HCT116 (cell line): ENCODE measurements at regions not wholly inside any gene's neighbourhood (a gene's known extent, or its start where the extent isn't known, plus 50 kb on each side); places are given as distances from the start of the nearest gene placed in this dataset.

Experiments
- ATF3 ChIP-seq: IDR thresholded peaks from 2 replicates; pipeline ENCODE4 v1.6.1; 2012
- CTCF ChIP-seq, 3 experiments: fragments of 200-600 bp in 1 of 3; sonication (generic) in 1 of 3; IDR thresholded peaks in 2 of 3; conservative IDR thresholded peaks in 1 of 3; 2 replicates each; pipeline ENCODE4 v1.5.1; 2012 to 2017; ENCODE audit warnings: low read depth in 2 of 3, low read length in 2 of 3, antibody characterized with exemption in 1 of 3, borderline replicate concordance in 1 of 3, control low read depth in 1 of 3, mild to moderate bottlenecking in 1 of 3, mixed read lengths in 1 of 3, mixed run types in 1 of 3, moderate library complexity in 1 of 3; ENCODE audit not compliant: insufficient read depth in 1 of 3
- EGR1 ChIP-seq: IDR thresholded peaks from 2 replicates; pipeline ENCODE4 v1.6.1; 2012; ENCODE audit warnings: low read depth
- EZH2 ChIP-seq: fragments of 200-600 bp; sonication (generic); IDR thresholded peaks from 2 replicates; pipeline ENCODE4 v1.6.1; 2017; ENCODE audit warnings: antibody characterized with exemption, mixed run types
- EZH2phosphoT487 ChIP-seq: fragments of 200-600 bp; IDR thresholded peaks from 2 replicates; pipeline ENCODE4 v1.6.1; 2018; ENCODE audit warnings: antibody characterized with exemption, borderline replicate concordance
- FOSL1 ChIP-seq: IDR thresholded peaks from 2 replicates; pipeline ENCODE4 v1.6.1; 2012; ENCODE audit warnings: low read depth
- MAX ChIP-seq: IDR thresholded peaks from 2 replicates; pipeline ENCODE4 v1.6.1; 2012
- POLR2A ChIP-seq: IDR thresholded peaks from 2 replicates; pipeline ENCODE4 v1.7.0; 2011; ENCODE audit warnings: borderline replicate concordance; ENCODE audit not compliant: insufficient read depth, insufficient read length; ENCODE audit errors: extremely low read depth
- POLR2AphosphoS5 ChIP-seq: IDR thresholded peaks from 2 replicates; pipeline ENCODE4 v1.6.1; 2011; ENCODE audit warnings: mild to moderate bottlenecking, low read depth, low read length, moderate library complexity
- REST ChIP-seq: IDR thresholded peaks from 2 replicates; pipeline ENCODE4 v1.6.1; 2012; ENCODE audit warnings: low read depth
- SP1 ChIP-seq: IDR thresholded peaks from 2 replicates; pipeline ENCODE4 v1.6.1; 2012; ENCODE audit warnings: low read depth
- YY1 ChIP-seq: IDR thresholded peaks from 2 replicates; pipeline ENCODE4 v1.6.1; 2011; ENCODE audit warnings: low read length, low read depth, moderate library complexity, mild to moderate bottlenecking; ENCODE audit not compliant: insufficient replicate concordance; ENCODE audit errors: extremely low read depth
- ZBTB33 ChIP-seq: IDR thresholded peaks from 2 replicates; pipeline ENCODE4 v1.6.1; 2011; ENCODE audit warnings: mild to moderate bottlenecking, low read length, moderate library complexity; ENCODE audit not compliant: insufficient replicate concordance; ENCODE audit errors: extremely low read depth
- ZNF274 ChIP-seq: fragments of 200-500 bp; sonication (Bioruptor generic); IDR thresholded peaks from 2 replicates; pipeline ENCODE4 v1.6.1; 2014; ENCODE audit warnings: mild to moderate bottlenecking, low read depth, low read length, inconsistent platforms

GRCh38 chr7:79593866-79594301 lies 140.4 kb upstream of the MAGI2 start:
- TF ChIP-seq CTCF (IDR thresholded peaks at IDR 0.05 in 2 of 3, conservative IDR thresholded peaks at IDR 0.05 in 1 of 3; ENCODE audit: borderline replicate concordance in 1 of 3, insufficient read depth in 1 of 3, low read depth in 2 of 3, low read length in 2 of 3) (no peak), YY1 (no peak), EZH2 (no peak), POLR2A (no peak), FOSL1 (no peak), ZBTB33 (no peak), POLR2AphosphoS5 (no peak), SP1 (no peak), REST (no peak), EZH2phosphoT487 (no peak), MAX (no peak), ZNF274 (no peak), ATF3 (no peak), EGR1 (no peak)
